GM12874 (cell line): ENCODE measurements at regions not wholly inside any gene's neighbourhood (a gene's known extent, or its start where the extent isn't known, plus 50 kb on each side); places are given as distances from the start of the nearest gene placed in this dataset.
A peak's percentile ranks its signal among the peaks of the same experiment; 100 is the strongest.

ENCODE experiments used
- CTCF ChIP-seq: IDR thresholded peaks from 2 replicates; pipeline ENCODE4 v1.5.1; 2011; ENCODE audit warnings: low read depth, mild to moderate bottlenecking, control low read depth, low read length, moderate library complexity; ENCODE audit not compliant: insufficient read depth

- TF ChIP-seq CTCF: no peak
Measured at GRCh38 chr12:69120354-69120753, 119.0 kb upstream of the CPSF6 start.

- no peak for TF ChIP-seq CTCF
Measured at GRCh38 chr12:69123311-69123710, 116.1 kb upstream of the CPSF6 start.

- TF ChIP-seq CTCF: no peak
Measured at GRCh38 chr12:69123919-69124638, 115.3 kb upstream of the CPSF6 start.

GRCh38 chr12:69129017-69129416 lies 110.4 kb upstream of the CPSF6 start:
- no peak for TF ChIP-seq CTCF

- TF ChIP-seq CTCF: no peak
Measured at GRCh38 chr12:69129564-69129963, 109.8 kb upstream of the CPSF6 start.

GRCh38 chr12:69130064-69130463 lies 109.3 kb upstream of the CPSF6 start:
- 0 out of 2 replicates have a peak, but pooled peaks have one; percentile 3 for TF ChIP-seq CTCF

- no peak for TF ChIP-seq CTCF
Measured at GRCh38 chr12:69131077-69131476, 108.3 kb upstream of the CPSF6 start.
